ENCODE measurements at regions not wholly inside any gene's neighbourhood (a gene's known extent, or its start where the extent isn't known, plus 50 kb on each side); places are given as distances from the start of the nearest gene placed in this dataset.

DNA sequence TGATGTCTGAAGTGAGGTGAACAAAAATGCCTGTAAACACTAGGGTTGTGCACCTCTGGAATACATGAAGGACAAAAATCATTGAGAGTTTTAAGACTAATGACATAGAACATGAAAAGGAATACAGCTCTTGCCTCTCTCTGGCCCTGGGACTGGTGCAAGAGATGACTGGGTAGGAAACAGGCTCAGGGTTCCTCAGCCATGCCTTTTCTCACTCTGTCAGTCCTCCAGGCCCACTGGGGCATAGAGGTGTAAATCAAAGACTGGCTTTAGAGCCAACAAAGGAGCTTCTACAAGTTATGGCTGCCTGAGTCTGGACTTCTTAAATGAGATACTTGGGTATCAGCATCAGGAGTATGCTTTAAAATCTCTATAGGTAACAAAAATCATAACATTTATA, 554.7 kb upstream of the KCNMB2 start:
- no peak for DNase-seq
- TF ChIP-seq, protein P1, sequence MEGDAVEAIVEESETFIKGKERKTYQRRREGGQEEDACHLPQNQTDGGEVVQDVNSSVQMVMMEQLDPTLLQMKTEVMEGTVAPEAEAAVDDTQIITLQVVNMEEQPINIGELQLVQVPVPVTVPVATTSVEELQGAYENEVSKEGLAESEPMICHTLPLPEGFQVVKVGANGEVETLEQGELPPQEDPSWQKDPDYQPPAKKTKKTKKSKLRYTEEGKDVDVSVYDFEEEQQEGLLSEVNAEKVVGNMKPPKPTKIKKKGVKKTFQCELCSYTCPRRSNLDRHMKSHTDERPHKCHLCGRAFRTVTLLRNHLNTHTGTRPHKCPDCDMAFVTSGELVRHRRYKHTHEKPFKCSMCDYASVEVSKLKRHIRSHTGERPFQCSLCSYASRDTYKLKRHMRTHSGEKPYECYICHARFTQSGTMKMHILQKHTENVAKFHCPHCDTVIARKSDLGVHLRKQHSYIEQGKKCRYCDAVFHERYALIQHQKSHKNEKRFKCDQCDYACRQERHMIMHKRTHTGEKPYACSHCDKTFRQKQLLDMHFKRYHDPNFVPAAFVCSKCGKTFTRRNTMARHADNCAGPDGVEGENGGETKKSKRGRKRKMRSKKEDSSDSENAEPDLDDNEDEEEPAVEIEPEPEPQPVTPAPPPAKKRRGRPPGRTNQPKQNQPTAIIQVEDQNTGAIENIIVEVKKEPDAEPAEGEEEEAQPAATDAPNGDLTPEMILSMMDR (IDR thresholded peaks at IDR 0.05; ENCODE audit: low read depth, low read length): no peak
- Histone ChIP-seq H3K27me3 (no peaks in the 10 kb centered on the region), H3K36me3 (no peaks in the 10 kb centered on the region), H3K4me1 (0 out of 2 replicates have a peak, but pooled peaks cover 3% of the 10 kb centered on the region), H3K9me3 (no peaks in the 10 kb centered on the region), H3K4me3 (ENCODE audit: low read depth, low read length) (no peak overlapping the region)

GRCh38 chr3:177982034-177982433, 554.2 kb upstream of the KCNMB2 start:
- no peaks in the 10 kb centered on the region for H3K27me3 ChIP-seq
- no peak for DNase-seq
- no peaks in the 10 kb centered on the region for H3K36me3 ChIP-seq
- no peaks in the 10 kb centered on the region for H3K9me3 ChIP-seq
- no peak overlapping the region for H3K4me3 ChIP-seq (ENCODE audit: low read depth, low read length)
- 0 out of 2 replicates have a peak, but pooled peaks cover 3% of the 10 kb centered on the region for H3K4me1 ChIP-seq
- TF ChIP-seq, protein P1 (IDR thresholded peaks at IDR 0.05; ENCODE audit: low read depth, low read length): no peak

DNA sequence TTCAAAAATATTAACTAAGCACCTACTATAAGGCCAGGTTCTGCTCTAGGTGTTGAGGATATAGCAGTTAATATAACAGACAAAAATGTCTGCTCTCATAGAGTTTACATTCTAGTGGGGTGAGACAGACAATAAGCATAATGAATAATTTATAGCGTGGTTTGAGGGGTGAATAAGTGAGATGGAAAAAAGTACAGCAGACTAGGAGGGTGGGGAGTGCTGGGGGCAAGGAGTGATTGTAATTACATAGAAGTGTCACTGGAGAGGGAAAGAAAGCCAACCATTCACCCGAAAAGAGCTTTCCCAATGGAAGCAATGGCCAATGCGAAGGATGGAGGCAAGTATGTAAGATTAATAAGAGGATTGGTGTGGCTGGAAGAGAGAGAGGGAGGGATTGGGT, 552.9 kb upstream of the KCNMB2 start:
- no peak overlapping the region for H3K4me3 ChIP-seq (ENCODE audit: low read depth, low read length)
- 0 out of 2 replicates have a peak, but pooled peaks cover 3% of the 10 kb centered on the region for H3K4me1 ChIP-seq
- H3K9me3 ChIP-seq: no peaks in the 10 kb centered on the region
- no peaks in the 10 kb centered on the region for H3K36me3 ChIP-seq
- no peak for DNase-seq
- TF ChIP-seq, protein P1 (IDR thresholded peaks at IDR 0.05; ENCODE audit: low read depth, low read length): no peak
- no peaks in the 10 kb centered on the region for H3K27me3 ChIP-seq

- DNase-seq: no peak
- TF ChIP-seq, protein P1 (IDR thresholded peaks at IDR 0.05; ENCODE audit: low read depth, low read length): no peak
Measured at GRCh38 chr3:177992993-177993970, 543.0 kb upstream of the KCNMB2 start.

GRCh38 chr3:177994976-177995375, 541.3 kb upstream of the KCNMB2 start:
- no peaks in the 10 kb centered on the region for H3K4me1 ChIP-seq
- DNase-seq: no peak

More at GRCh38 chr3:177992993-177993970, 543.0 kb upstream of the KCNMB2 start:
- Histone ChIP-seq H3K9me3 (no peaks in the 10 kb centered on the region), H3K27me3 (no peaks in the 10 kb centered on the region), H3K36me3 (no peaks in the 10 kb centered on the region), H3K4me3 (ENCODE audit: low read depth, low read length) (no peak overlapping the region), H3K4me1 (no peaks in the 10 kb centered on the region)

More at GRCh38 chr3:177994976-177995375, 541.3 kb upstream of the KCNMB2 start:
- TF ChIP-seq, protein P1 (IDR thresholded peaks at IDR 0.05; ENCODE audit: low read depth, low read length): no peak
- Histone ChIP-seq H3K9me3 (no peaks in the 10 kb centered on the region), H3K36me3 (no peaks in the 10 kb centered on the region), H3K4me3 (ENCODE audit: low read depth, low read length) (no peak overlapping the region), H3K27me3 (no peaks in the 10 kb centered on the region)

Data from BE2C (cell line).